Activated T-helper 1 cell treated with Interleukin-2 at 50 U/mL for 16 hours (primary cell): ENCODE measurements at regions not wholly inside any gene's neighbourhood (a gene's known extent, or its start where the extent isn't known, plus 50 kb on each side); places are given as distances from the start of the nearest gene placed in this dataset.

ENCODE experiments used
- DNase-seq: peaks from one replicate; pipeline ENCODE4 v3.0.0-alpha.2; 2020; ENCODE audit warnings: low read depth

DNA sequence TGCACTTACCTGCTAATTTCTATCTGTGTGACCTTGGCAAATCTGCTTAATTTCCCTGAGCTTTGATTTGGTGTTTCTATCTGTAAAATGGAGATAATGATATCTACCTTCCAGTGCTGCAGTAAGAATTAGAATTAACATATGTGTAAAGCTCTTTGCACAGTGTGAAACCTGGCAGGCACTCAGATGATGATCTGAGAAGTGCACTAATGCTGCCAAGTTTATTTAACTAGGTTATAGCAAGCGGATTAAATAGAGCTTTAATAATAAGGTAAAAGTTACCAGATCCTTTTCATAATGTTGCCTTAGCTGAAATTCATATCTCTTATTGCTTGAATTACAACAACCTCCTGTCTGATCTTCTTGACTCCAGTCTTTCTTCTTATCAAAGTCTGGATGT, 315.3 kb upstream of the CD180 start:
- no peak for DNase-seq

DNA sequence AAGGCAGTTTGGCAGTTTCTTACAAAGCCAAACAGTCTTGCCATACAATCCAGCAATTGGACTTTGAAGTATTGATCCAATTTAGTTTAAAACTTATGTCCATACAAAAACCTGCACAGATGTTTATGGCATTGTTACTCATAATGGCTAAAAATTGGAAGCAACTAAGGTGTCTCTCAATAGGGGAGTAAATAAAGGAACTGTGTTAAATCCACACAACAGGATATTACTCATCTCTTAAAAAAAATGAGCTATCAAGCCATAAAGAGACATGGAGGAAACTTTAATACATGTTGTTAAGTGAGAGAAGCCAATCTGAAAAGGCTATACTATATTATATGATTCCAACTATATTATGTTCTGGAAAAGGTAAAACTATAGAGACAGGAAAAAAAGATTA, 313.6 kb upstream of the CD180 start:
- no peak for DNase-seq

DNA sequence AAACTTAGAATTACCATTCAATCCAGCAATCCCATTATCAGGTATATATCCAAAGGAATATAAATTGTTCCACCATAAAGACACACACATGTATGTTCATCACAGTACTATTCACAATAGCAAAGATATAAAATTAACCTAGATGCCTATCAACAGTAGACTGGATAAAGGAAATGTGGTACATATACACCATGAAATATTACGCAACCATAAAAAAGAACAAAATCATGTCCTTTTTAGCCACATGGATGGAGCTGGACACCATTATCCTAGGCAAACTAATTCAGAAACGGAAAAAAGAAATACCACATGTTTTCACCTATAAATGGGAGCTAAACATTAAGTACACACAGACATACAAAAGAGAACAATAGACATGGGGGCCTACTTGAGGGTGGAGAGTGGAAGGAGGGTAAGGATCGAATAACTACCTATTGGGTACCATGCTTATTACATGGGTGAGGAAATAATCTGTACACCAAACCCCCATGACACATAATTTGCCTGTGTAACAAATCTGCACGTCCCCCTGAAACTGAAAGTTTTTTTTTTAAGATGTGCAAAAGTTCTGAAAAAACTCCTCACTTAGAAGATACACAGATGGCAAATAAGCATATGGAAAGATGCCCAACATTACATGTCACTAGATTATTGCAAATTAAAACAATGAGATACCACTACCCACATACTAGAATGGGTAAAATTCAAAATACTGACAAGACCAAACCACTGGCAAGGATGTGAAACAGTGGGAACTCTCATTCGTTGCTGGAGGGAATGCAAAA, 313.0 kb upstream of the CD180 start:
- no peak for DNase-seq

DNA sequence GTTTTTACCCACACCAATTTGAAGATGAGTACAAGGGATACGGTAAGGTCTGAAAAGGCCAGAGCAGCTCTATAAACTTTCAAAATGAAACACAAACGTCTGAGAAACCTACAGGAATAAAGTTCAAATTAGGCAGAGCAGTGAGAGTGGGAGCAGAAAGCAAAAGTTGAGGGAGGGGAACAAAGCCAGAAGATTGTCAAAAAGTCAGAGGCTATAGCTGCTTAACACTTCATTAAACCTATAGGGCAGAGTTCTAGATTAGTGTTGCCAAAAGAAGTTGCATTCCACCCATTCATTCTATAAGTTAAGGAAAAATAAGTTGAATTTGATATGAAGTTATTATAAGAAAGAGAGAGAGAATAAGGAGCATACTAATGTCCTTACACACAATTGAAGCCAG, 309.6 kb upstream of the CD180 start:
- DNase-seq, result no peak

DNA sequence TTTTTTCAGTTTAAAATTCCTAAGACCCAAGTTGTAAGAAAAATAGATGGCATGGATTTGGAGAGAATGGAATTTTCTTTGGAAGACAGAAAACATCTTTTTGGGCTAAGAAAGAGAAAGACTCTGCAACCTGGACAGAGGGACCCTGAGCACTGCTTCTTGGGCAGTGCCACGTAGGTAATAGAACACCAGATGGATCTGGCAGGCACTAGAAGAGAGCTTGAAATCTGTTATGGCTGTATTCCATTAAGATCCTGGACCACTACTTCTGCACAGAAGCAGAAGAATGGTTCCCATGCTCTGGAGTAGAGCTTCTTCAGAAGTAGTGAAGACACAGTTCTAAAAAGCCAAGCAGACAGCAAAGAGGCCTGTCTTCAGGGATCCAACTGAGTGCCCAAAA, 306.4 kb upstream of the CD180 start:
- no peak for DNase-seq

DNA sequence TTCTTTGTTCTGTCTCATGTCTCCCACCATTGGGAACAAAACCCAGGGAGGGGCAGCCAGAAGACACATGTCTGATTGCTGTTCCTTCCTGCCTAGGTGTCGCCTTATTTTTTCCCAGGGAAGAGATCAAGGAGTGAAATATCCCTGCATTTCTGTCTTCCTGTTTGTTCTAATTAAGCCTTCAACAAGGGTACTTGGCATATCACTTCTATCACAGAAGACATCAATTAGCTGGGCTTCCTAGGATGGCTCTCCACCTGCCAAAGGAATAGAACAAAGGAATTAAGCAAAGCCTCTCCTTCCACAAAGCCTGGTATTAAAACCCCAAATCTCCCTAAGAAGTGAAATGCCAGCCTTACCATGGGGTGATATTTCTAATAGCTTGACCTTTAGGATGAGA, 299.5 kb upstream of the CD180 start:
- DNase-seq, result no peak

DNA sequence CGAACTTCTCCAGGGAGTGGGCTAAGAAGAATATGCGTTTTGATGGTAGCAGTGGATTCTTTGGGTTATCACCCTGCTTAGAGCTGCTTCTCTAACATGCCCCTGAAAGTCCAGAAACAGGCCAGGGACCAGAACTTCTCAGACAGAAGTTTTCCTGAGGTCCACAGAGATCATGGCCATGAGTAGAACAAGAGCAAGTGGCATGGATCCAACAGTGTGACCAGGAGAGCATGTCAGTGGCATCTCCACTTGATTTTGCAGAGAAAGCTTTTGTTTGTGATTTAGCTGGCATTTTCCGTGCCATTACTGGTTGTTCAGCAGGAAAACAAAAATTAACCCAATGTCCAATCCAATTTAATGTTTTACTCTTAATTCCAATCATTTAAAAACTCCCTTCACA, 298.5 kb upstream of the CD180 start:
- no peak for DNase-seq

DNA sequence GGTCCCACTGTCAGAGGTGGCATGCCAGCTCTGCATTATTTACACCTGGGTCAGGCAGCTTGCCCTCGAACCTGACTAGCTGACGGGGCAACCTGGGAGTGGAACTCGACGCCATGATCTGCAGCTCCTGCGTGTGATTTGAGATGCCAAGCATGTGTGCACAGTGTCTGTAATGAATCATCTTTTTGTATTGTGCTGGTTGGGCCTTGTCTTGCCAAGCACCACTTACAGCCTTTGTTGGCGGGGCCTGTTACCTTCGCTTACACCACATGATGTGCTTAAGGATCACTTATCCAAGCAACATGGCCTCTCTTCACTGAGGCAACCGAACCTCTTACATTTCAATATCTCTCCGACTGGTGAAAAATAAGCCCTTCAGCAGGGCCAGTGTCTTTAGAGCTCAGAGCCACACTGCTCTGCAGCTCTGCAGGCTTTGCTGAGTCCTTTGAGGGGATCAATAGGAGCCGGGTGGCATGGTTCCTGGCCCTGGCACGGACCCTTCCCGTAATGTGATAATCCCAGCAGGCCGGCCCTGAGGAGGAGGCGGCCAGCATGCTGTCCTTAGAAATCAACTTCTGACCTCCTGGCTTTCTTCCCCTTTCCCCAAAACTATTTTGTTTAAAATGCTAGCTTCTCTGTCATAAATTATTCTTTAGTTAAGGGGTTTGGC, 297.7 kb upstream of the CD180 start:
- DNase-seq, result no peak

DNA sequence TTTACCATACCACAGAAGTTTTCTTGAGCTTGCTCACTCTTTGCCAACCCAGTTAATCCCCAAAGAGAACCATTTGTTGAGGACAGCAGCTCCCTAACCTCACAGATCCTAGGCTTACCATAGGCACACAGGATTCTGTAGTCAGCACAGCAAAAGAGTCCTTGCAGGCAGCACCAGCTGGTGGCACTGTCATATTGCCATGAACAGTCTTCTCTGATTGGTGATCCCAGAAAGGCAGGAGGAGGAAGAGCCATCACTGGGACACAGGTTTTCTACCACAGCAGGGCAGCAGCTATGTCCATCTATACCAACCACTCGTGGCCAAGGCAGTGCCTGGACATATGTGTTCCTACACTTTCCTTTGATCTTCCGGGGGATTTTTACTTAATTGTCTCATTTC, 297.1 kb upstream of the CD180 start:
- no peak for DNase-seq

DNA sequence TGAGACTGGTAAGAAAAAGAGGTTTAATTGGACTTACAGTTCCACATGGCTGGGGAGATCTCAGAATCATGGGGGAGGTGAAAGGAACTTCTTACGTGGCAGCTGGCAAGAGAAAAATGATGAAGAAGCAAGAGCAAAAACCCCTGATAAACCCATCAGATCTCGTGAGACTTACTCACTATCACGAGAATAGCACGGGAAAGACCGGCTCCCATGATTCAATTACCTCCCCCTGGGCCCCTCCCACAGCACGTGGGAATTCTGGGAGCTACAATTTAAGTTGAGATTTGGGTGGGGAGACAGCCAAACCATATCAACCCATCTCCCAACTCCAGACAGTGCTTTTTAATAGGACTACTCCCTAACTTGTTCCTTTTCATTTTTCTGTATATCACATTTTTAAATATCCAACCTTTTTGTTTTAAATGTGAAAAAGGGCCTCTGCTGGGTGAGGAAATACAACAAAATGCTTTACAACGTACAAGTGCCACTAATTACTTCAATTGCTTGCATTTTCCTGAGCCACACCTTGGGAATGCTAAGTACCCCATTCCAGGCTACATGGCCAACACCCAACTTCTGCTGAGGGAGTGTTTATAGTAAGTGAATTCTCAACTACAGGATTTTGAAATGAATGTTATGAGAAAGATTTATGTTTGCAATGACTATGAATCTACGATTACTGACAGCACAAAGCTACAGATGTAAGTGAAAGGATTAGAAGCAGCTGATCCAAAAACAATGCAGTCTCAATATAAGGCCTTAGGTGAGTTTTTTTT, 294.1 kb upstream of the CD180 start:
- no peak for DNase-seq

DNA sequence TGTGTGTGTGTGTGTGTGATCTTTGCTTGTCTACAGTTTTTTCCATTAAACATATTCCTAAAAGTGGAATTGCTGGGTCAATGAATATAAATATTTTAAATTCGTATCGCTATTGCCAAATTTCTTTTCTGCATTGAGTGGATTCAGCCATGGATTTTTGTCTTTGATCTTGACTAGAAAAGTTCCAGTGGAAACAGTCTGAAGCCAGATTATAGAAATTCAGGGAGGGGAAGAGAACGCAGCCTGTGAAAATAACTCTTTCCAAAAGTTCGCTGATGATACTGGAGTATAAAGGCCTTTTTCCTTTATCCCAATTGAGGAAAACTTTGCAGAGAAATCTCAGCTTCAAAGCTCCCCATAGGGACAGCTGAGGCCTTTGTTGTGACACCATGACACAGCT, 292.3 kb upstream of the CD180 start:
- no peak for DNase-seq

DNA sequence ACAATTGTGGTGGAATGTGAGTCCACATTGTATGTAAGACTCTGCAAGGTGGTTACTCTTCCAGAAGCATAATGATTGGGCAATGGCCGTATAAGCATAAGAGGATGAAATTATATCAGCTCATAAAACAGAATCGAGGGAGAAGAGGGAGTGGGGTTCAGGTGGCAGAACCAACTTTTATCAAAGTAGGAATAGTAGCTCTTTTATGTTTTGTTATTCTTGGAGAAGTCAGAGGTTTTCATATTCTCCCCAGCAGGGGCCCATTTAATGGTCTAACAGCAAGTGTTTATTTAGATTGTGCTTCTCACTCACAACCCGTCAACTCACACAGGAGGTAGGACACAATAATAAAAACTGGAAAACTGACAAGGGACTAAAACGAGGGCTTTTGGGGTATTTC, 291.3 kb upstream of the CD180 start:
- no peak for DNase-seq

DNA sequence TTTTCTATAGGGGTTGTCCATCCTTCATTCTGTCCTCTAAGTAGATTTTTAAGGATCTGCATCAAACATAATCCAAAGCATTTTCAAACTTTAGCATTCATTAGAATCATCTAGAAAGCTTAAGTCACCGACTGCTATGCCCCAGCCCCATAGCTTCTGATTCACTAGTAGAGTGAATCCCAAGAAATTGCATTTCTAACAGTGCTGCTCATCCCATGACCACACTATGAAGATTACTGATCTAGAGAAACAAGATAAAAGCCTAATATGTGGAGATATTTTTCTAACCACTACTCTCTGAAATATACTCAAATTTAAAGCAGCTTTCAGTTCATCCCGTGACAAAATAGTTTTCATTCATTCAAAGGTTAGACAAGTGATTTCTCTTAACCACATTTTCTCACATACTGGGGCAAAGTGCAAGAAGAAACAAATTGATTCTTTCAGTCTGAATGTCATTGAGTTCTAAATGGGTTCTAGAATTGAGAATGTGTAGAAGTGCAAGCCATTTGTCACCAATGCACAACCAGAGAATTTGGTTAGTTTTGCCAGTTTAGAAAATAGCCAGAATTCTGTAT, 286.9 kb upstream of the CD180 start:
- no peak for DNase-seq

DNA sequence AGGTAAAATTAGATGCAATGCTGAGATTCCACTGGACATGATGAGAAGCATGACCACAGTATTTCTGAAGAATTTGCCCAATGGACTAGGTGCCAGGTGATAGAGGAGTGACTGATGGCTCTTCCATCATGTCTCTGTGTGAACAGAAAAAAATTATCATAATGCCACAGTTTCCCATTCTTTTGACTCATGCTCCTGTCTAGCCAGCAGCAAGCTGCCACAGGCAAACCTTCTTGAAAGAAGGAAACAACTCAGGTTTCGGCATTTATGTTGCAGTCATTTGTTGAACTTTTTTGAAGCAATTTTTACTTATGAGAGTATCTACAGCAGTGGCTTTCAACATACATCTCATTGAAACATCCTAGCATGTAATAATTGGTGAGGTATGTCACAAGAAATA, 284.8 kb upstream of the CD180 start:
- DNase-seq, result no peak

DNA sequence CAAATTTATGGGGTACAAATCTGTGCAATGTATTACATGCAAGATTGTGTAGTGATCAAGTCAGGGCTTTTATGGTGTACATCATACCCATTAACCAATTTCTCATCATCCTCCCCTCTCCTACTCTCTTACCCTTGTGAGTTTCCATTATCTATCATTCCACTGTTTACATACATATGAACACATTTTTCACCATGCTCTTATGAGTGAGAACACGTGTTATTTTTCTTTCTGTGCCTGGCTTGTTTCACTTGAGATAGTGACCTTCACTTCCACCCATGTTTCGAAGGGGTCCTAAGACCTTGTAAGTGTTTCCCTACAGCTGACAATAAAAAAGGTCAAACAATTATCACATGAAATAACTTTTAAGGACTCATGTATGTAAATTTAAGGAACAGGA, 281.7 kb upstream of the CD180 start:
- DNase-seq, result no peak

DNA sequence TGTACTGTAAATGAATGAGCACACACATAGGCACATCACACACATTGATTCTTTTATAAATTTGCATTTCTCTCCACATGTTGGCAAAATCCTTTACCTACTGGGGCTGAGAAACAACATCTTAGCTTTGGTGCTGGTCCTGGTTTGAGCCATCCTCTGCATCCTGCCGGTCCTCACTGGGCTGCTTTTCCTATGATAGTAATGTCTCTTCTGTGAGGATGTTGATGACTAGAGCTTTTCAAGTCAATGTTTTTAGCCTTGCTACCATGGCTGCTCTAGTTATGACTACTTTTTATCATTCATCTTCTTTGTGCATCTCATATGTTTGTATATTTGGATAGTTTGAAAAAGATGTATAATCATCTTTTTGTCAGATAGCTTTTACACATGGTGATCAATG, 280.4 kb upstream of the CD180 start:
- DNase-seq, result no peak

DNA sequence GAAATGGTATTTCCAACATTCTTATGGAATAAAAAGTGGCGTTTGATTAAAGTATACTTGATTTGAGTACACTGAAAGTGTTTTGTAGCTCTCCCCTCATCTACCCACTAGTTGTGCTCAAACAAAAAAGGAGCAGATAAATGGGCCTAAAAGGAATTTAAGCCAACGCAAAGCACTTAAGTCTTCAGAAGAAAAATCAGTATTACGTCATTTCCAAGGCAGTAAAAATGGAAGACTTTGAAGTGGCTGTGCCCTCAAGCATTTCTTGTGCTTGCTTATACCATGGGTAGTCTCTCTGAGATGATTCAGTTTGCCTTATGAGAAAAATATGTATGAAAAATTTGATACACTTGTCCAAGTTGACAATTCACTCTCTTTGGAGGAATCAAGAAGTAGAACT, 279.9 kb upstream of the CD180 start:
- DNase-seq, result no peak

DNA sequence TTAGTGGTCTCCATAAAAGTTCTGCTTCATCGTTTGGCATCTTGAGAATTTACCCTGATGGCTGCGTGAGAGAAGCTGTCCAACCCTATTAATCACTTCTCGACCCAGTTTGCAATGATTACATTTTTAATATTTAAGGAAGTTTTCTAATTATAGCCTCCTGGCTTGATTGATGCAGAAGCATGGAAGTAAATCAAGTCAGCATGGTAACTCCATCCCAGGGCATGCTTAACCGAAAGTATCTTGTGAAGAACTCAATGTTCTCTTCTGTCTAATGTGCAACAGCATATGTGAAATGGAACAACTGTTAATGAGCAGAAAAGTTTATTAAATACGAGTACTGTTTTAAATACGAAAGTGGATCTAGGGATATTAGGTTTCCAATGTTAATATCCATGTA, 278.9 kb upstream of the CD180 start:
- no peak for DNase-seq

DNA sequence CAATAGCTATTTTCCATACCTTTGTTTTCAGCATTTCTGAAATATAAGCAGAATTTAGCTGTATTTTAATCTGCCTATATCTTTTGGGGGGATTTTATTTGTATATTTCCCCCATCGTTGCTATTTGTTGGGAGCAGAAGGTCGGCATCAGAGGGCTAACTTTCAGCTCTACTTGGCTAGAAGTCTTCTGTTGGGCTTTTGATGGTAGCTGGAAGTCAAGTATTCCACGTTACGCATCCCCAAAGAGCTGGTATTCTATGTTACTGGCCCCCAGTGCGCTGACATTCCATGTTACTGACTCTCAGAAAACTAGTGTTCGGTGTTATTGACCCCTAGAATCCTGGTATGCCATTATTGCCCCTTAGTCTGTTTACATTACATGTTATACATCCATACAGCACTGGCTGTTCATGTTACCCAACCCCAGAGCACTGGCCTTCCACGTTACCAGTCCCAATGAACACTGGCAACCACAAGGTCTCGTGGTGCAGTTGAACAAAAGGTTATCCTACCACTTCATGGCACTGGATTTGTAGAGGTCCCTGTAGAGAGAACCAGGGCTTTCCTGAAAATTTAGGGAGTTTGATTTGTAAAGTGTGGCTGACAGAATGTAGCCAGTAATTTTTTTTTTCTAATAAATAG, 278.1 kb upstream of the CD180 start:
- DNase-seq, result no peak

DNA sequence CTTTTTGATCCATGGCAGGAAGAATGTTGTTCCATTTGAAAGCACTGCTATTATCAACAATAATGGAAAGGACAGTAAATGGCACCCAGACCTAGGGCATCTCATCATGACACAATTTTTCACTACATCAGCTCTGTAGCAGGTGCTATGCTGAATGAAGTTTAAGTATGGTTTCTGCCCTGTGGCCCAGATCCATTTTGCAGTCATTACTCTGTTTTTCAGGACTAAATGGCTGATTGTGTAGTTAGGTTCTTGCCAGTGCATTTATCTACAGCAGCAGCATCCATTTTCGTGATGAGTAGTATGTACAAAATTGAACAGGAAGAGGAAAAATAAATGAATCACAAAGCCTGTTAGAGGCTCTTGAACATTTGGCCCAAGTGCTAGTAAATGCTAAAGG, 270.5 kb upstream of the CD180 start:
- no peak for DNase-seq

DNA sequence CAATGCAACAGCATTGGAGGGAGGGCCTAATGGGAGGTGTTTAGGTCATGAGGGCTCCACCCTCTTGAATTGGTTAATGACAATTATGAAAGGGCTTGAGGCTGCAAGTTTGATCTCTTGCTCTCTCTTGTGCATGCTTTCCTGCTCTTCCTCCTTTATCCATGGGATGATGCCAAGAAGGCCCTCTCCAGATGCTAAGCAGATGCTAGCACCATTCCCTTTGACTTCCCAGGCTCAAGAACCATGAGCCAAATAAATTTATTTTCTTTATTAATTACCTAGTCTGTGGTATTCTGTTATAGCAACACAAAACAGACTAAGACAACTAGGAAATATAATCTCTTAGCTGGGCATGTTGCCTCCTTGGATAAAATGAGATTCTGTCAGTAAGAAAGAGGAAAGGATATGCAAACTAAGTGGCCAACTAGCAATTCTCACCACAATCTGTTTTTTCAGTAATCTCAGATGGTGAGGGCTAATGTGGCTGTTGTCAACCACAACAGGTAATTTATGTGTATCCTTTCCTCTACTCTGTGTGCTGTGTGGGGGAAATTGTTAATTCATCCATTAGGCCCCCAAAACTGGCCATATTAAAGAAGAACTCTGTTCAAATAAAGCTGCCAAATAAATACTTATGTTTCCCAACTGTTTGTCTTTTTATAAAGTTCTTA, 269.1 kb upstream of the CD180 start:
- DNase-seq, result no peak

DNA sequence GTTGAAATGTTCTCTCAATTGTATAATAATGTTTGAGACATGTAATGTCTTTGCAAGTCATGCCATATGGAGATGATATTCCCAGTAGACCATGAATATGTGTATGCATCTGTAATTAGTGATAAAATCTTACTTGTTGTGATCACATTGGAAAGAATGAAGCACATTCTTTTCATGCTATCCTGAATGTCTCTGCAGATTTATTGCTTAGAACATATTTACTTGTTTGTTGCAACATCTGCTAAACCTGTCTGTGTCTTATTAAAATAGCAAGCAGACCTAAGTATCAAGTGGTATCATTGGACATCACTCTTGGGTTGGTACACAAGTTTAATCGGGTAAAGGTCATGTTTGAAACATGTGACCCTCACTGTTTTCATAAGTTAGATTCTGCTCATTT, 265.5 kb upstream of the CD180 start:
- no peak for DNase-seq
